Vagina (tissue), 2 donors: ENCODE measurements at regions not wholly inside any gene's neighbourhood (a gene's known extent, or its start where the extent isn't known, plus 50 kb on each side); places are given as distances from the start of the nearest gene placed in this dataset.
A peak's percentile ranks its signal among the peaks of the same experiment; 100 is the strongest.

Experiments used
- DNase-seq, 2 donors: peaks; one replicate each; pipeline ENCODE4 v3.0.0-alpha.2; 2017; ENCODE audit errors: extremely low spot score in 2 of 2
- H3K27ac ChIP-seq: fragments of 200-600 bp; sonication (generic); one replicate; pipeline ENCODE4 v1.5.1; 2019
- H3K27me3 ChIP-seq: fragments of 200-600 bp; sonication (generic); one replicate; pipeline ENCODE4 v1.5.1; 2019
- H3K36me3 ChIP-seq, 2 donors: fragments of 200-600 bp; sonication (generic); one replicate each; pipeline ENCODE4 v1.5.1; 2017 to 2019
- H3K4me1 ChIP-seq: fragments of 200-600 bp; sonication (generic); one replicate; pipeline ENCODE4 v1.5.1; 2019
- H3K4me3 ChIP-seq, 2 donors: fragments of 200-600 bp; sonication (generic); 1 replicate in 1 of 2; 2 replicates in 1 of 2; pipeline ENCODE4 v1.5.1; 2016 to 2019
- H3K9me3 ChIP-seq: fragments of 200-600 bp; sonication (generic); one replicate; pipeline ENCODE4 v1.5.1; 2019
- CTCF ChIP-seq, 3 experiments: fragments of 450-650 bp in 2 of 3; fragments of 200-600 bp in 1 of 3; sonication (generic) in 1 of 3; IDR thresholded peaks; one replicate each; pipeline ENCODE4 v1.5.1; 2017 to 2019; ENCODE audit warnings: antibody characterized with exemption in 3 of 3, mild to moderate bottlenecking in 2 of 3, moderate library complexity in 2 of 3
- POLR2A ChIP-seq, 2 donors: fragments of 450-650 bp; IDR thresholded peaks; one replicate each; pipeline ENCODE4 v1.6.1; 2017; ENCODE audit warnings: antibody characterized with exemption in 2 of 2, mild to moderate bottlenecking in 2 of 2, moderate library complexity in 2 of 2
- POLR2AphosphoS5 ChIP-seq, 2 donors: sonication (generic); formaldehyde crosslinking; IDR thresholded peaks; one replicate each; pipeline ENCODE4 v1.9.0; 2017; ENCODE audit warnings: antibody characterized with exemption in 2 of 2, mild to moderate bottlenecking in 2 of 2, low read depth in 1 of 2; ENCODE audit not compliant: insufficient read depth in 1 of 2
- intact Hi-C: fragments of 100-400 bp; cut with DNase I; formaldehyde crosslinking; loops from one replicate; pipeline ENCODE4 v1.15.1; 2023

- no peaks in the 10 kb centered on the region for H3K27me3 ChIP-seq
- no peaks in the 10 kb centered on the region for H3K36me3 ChIP-seq
- no peaks in the 10 kb centered on the region for H3K4me1 ChIP-seq
- no peaks in the 10 kb centered on the region for H3K9me3 ChIP-seq
- H3K27ac ChIP-seq = no peak overlapping the region
- H3K4me3 ChIP-seq = no peak overlapping the region
- intact Hi-C loops = no loop called here
- DNase-seq = no peak
- TF ChIP-seq POLR2AphosphoS5 (IDR thresholded peaks at IDR 0.05; ENCODE audit: insufficient read depth in 1 of 2, low read depth in 1 of 2) = no peak
- no peak for TF ChIP-seq CTCF (IDR thresholded peaks at IDR 0.05)
- TF ChIP-seq POLR2A (IDR thresholded peaks at IDR 0.05) = no peak
Observed at GRCh38 chr14:78091361-78091760, 78.8 kb upstream of the NRXN3 start.

GRCh38 chr14:78092040-78092439 lies 78.1 kb upstream of the NRXN3 start:
- Histone ChIP-seq H3K27ac (no peak overlapping the region), H3K27me3 (no peaks in the 10 kb centered on the region), H3K4me3 (no peak overlapping the region), H3K9me3 (no peaks in the 10 kb centered on the region), H3K36me3 (no peaks in the 10 kb centered on the region), H3K4me1 (no peaks in the 10 kb centered on the region)
- no peak for TF ChIP-seq POLR2A (IDR thresholded peaks at IDR 0.05)
- intact Hi-C loops = no loop called here
- DNase-seq = peak in 1 of 2 donors; percentile 42

- H3K27ac ChIP-seq = no peak overlapping the region
- no peaks in the 10 kb centered on the region for H3K27me3 ChIP-seq
- H3K36me3 ChIP-seq = no peaks in the 10 kb centered on the region
- no peak overlapping the region for H3K4me3 ChIP-seq
- TF ChIP-seq POLR2AphosphoS5 (IDR thresholded peaks at IDR 0.05; ENCODE audit: insufficient read depth in 1 of 2, low read depth in 1 of 2) (no peak), POLR2A (IDR thresholded peaks at IDR 0.05) (no peak), CTCF (IDR thresholded peaks at IDR 0.05) (no peak)
- no peaks in the 10 kb centered on the region for H3K4me1 ChIP-seq
- no peak for DNase-seq
- no peaks in the 10 kb centered on the region for H3K9me3 ChIP-seq
- intact Hi-C loops = no loop called here
Observed at GRCh38 chr14:78103271-78103670, 66.9 kb upstream of the NRXN3 start.

GRCh38 chr14:78104160-78104559 lies 66.0 kb upstream of the NRXN3 start:
- Histone ChIP-seq H3K4me3 (no peak overlapping the region), H3K27ac (no peak overlapping the region), H3K9me3 (no peaks in the 10 kb centered on the region), H3K36me3 (no peaks in the 10 kb centered on the region), H3K27me3 (no peaks in the 10 kb centered on the region), H3K4me1 (no peaks in the 10 kb centered on the region)
- intact Hi-C loops = no loop called here
- TF ChIP-seq POLR2A (IDR thresholded peaks at IDR 0.05) (no peak), POLR2AphosphoS5 (IDR thresholded peaks at IDR 0.05; ENCODE audit: insufficient read depth in 1 of 2, low read depth in 1 of 2) (no peak), CTCF (IDR thresholded peaks at IDR 0.05) (no peak)
- no peak for DNase-seq

GRCh38 chr14:78104655-78105054 lies 65.5 kb upstream of the NRXN3 start:
- no peak overlapping the region for H3K27ac ChIP-seq
- H3K9me3 ChIP-seq = no peaks in the 10 kb centered on the region
- TF ChIP-seq POLR2AphosphoS5 (IDR thresholded peaks at IDR 0.05; ENCODE audit: insufficient read depth in 1 of 2, low read depth in 1 of 2) = no peak
- no peak for TF ChIP-seq CTCF (IDR thresholded peaks at IDR 0.05)
- no peak for TF ChIP-seq POLR2A (IDR thresholded peaks at IDR 0.05)
- H3K27me3 ChIP-seq = no peaks in the 10 kb centered on the region
- no peak overlapping the region for H3K4me3 ChIP-seq
- intact Hi-C loops = no loop called here
- no peaks in the 10 kb centered on the region for H3K36me3 ChIP-seq
- no peak for DNase-seq
- no peaks in the 10 kb centered on the region for H3K4me1 ChIP-seq

GRCh38 chr14:78106381-78106780 lies 63.8 kb upstream of the NRXN3 start:
- H3K27me3 ChIP-seq = no peaks in the 10 kb centered on the region
- DNase-seq = no peak
- TF ChIP-seq POLR2AphosphoS5 (IDR thresholded peaks at IDR 0.05; ENCODE audit: insufficient read depth in 1 of 2, low read depth in 1 of 2) (no peak), CTCF (IDR thresholded peaks at IDR 0.05) (no peak), POLR2A (IDR thresholded peaks at IDR 0.05) (no peak)
- no peak overlapping the region for H3K27ac ChIP-seq
- intact Hi-C loops = no loop called here
- H3K4me1 ChIP-seq = no peaks in the 10 kb centered on the region
- no peaks in the 10 kb centered on the region for H3K9me3 ChIP-seq
- H3K4me3 ChIP-seq = no peak overlapping the region
- H3K36me3 ChIP-seq = no peaks in the 10 kb centered on the region
